ENCODE measurements at regions not wholly inside any gene's neighbourhood (a gene's known extent, or its start where the extent isn't known, plus 50 kb on each side); places are given as distances from the start of the nearest gene placed in this dataset.

- TF ChIP-seq CTCF (IDR thresholded peaks at IDR 0.05; ENCODE audit: insufficient read depth, missing control alignments): no peak
- no peak for DNase-seq (ENCODE audit: insufficient read length, low spot score)
- no peak for FAIRE-seq
Measured at GRCh38 chr7:54090652-54091213, 451.4 kb upstream of the VSTM2A start.

- DNase-seq (ENCODE audit: insufficient read length, low spot score): no peak
- TF ChIP-seq CTCF (IDR thresholded peaks at IDR 0.05; ENCODE audit: insufficient read depth, missing control alignments): no peak
Measured at GRCh38 chr7:54091322-54091721, 450.9 kb upstream of the VSTM2A start.

DNA sequence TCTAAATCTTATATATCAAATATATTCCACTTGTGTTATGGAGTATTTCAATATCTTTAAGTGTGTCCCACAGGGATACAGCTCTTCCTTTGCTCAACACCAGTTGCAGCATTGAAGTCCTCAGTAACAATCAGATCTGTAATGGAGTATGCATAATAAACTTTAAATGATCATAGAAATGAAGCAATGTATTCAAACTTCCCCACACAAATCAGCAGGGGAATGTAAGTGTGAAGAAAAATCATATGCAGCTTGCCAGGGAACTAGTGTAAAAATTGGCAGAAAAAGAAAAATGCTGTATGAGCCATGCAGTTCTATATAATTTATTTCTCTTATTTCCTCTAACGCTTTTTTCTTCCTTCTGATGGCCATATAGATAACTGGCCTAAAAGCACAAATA, 444.3 kb upstream of the VSTM2A start:
- no peak for TF ChIP-seq CTCF (IDR thresholded peaks at IDR 0.05; ENCODE audit: insufficient read depth, missing control alignments)

More at GRCh38 chr7:54091322-54091721, 450.9 kb upstream of the VSTM2A start:
- FAIRE-seq: no peak

GRCh38 chr7:54109501-54109900, 432.7 kb upstream of the VSTM2A start:
- DNase-seq (ENCODE audit: insufficient read length, low spot score): no peak
- no peak for FAIRE-seq
- no peak for TF ChIP-seq CTCF (IDR thresholded peaks at IDR 0.05; ENCODE audit: insufficient read depth, missing control alignments)

More for the DNA sequence above, 444.3 kb upstream of the VSTM2A start:
- no peak for FAIRE-seq
- no peak for DNase-seq (ENCODE audit: insufficient read length, low spot score)

DNA sequence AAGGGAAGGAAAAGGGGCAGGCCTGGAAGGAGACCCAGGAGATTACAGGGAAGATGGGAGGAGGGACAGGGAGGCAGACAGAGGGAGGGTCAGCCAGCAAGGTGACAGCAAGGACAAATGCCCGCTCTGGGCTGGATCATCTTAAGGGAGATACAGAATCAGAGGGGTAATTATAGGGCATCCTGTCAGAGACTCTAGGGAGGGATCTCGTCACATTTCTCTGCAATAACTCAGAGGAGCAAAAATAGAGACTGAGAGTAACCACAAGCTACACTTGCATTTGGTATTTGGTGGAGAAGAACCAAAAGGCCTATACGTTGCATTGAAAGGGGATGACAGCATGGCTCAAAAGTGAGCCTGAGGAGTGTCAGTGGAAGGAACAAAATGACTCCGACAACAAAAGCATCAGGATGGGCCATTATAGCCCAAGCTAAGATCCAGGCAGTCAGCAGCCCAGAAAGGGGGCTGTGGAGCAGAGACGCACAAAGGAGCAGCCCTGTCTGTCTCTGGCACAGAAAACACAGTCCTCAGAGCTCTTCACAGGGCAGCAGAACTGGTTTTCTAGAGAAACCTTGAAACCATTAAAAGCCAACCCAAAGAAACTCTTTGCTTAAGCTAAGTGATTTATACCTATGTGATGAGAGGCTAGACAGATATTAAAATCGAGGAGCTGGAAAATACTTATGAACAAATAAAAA, 430.2 kb upstream of the VSTM2A start:
- FAIRE-seq (no peak), DNase-seq (ENCODE audit: insufficient read length, low spot score) (no peak)
- no peak for TF ChIP-seq CTCF (IDR thresholded peaks at IDR 0.05; ENCODE audit: insufficient read depth, missing control alignments)

DNA sequence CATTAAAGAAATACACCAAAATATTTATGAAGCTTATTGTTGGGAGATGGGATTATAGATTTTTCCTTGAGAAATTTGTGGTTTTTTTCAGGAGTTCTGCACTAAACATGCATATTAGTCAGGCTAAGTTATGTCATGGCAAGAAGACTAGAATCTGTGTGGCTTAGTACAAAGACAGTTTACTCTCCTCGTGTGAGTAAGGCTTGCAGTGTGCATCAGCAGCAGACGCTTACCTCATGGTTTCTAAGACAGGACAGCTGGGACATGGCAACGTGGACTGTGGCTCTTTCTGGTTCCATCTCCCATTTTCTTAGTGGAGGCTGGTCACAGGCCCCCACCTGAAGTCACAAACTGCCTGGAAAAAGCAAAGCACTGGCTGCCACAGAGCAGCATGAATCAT, 429.6 kb upstream of the VSTM2A start:
- DNase-seq (ENCODE audit: insufficient read length, low spot score): no peak
- no peak for FAIRE-seq
- no peak for TF ChIP-seq CTCF (IDR thresholded peaks at IDR 0.05; ENCODE audit: insufficient read depth, missing control alignments)
